ENCODE measurements at regions not wholly inside any gene's neighbourhood (a gene's known extent, or its start where the extent isn't known, plus 50 kb on each side); places are given as distances from the start of the nearest gene placed in this dataset.

GRCh38 chr7:156180451-156181229 is 368.4 kb upstream of the SHH start:
- DNase-seq (ENCODE audit: low spot score), result no peak

DNA sequence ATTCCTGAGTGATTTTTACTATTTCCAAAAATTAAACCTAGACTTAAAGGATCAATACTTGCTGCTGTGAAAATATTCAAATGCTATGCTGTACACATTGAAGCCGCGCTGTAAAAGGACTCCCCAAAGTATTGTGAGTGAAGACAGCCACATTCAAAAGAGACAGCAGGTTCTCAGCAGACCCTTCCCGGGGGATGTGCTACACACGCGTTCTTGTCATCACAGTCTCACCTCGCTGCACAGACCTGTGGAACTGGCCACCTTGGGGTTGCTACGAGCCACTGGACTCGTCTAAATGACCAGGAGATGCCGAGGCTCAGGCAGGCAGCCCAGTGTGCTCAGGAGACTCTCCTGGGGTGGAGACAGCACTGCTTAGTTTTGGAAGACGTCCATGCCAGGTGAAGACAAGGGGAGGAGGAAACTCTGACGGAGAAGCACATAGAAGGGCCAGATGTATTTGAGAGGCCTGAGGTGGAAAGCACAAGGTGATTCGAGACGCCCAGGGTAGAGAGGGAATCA is 367.7 kb upstream of the SHH start:
- DNase-seq (ENCODE audit: low spot score), result no peak

GRCh38 chr7:156178857-156179256 is 366.6 kb upstream of the SHH start:
- DNase-seq (ENCODE audit: low spot score), result no peak

GRCh38 chr7:156178214-156178613 is 366.0 kb upstream of the SHH start:
- no peak for DNase-seq (ENCODE audit: low spot score)

DNA sequence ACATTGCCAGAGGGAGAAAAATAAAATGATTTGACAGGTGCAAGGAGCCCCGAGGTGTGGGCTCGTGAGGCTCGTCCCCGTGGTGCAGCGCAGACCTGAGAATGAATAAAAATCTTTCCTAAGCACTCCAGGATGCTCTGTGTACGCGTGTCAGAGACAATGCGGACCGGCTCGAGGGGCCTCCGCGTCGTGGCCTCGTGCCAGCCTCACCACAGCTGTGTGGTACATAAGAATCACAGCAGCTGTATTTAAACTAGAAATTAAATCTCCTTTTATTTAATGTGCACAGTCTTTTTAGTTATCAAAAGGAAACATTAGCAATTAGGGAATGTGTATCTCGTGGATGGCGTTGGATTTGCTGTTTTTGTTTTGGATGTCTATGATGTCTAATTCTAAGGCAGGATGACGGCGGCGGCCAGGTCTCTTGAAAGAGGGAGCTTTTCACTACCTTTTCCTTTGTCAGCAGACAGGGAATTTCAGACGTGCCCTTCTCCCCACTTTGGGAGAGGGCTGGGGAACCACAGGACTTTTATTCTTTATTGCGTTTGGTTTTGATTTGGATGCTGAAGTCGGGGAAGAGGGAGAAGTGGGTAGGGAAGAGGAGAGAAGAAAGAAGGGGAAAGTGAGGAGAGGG is 365.3 kb upstream of the SHH start:
- no peak for DNase-seq (ENCODE audit: low spot score)

- DNase-seq (ENCODE audit: low spot score), result no peak
Observed at GRCh38 chr7:156176039-156176438, 363.8 kb upstream of the SHH start.

DNA sequence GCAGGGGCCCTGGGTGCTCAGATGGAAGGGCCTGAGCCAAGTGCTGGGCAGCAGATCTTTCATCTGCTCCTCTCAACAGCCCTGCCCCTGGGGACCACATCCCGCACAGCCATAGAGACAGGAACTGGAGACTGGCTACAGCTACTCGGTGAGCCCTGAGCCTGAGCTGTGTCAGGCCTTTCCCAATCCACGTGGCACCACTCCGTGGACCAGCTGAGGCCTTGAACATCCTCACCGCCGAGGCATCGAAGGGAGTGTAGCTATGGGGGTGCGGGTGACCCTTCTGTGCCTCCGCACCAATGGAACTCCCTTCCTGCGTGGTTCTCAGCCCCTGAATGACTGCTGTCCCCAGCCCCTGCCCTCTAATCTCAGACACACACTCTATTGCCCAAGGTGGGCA is 362.7 kb upstream of the SHH start:
- no peak for DNase-seq (ENCODE audit: low spot score)

- DNase-seq (ENCODE audit: low spot score), result no peak
Observed at GRCh38 chr7:156174428-156174827, 362.2 kb upstream of the SHH start.

- no peak for DNase-seq (ENCODE audit: low spot score)
Observed at GRCh38 chr7:156173748-156174353, 361.6 kb upstream of the SHH start.

GRCh38 chr7:156173346-156173745 is 361.1 kb upstream of the SHH start:
- no peak for DNase-seq (ENCODE audit: low spot score)

- DNase-seq (ENCODE audit: low spot score), result no peak
Observed at GRCh38 chr7:156172638-156173037, 360.4 kb upstream of the SHH start.

GRCh38 chr7:156169474-156170370 is 357.5 kb upstream of the SHH start:
- DNase-seq (ENCODE audit: low spot score), result no peak

- no peak for DNase-seq (ENCODE audit: low spot score)
Observed at GRCh38 chr7:156168434-156168833, 356.2 kb upstream of the SHH start.

DNA sequence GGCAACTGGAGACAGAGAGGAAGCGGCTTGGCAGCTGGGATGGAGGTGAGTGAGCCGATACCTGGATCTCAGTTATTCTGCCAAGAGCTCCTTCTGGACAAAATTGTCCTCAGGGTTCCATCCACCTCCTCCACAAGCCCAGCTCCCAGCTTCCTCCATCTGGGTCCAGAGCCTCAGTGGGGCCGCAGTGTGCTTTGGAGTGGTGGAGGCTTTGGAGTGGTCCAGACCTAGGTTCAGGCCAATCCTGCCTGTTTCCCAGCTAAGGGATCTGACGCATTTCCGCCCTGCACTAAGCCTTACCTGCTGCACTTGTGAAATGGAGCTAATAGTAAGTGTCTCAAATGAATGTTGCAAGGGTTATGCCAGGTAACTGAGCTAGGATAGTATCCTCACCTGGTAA is 355.7 kb upstream of the SHH start:
- DNase-seq (ENCODE audit: low spot score), result no peak

GRCh38 chr7:156167417-156167807 is 355.1 kb upstream of the SHH start:
- no peak for DNase-seq (ENCODE audit: low spot score)

GRCh38 chr7:156166692-156167416 is 354.6 kb upstream of the SHH start:
- DNase-seq (ENCODE audit: low spot score), result no peak

- DNase-seq (ENCODE audit: low spot score), result no peak
Observed at GRCh38 chr7:156163747-156164146, 351.5 kb upstream of the SHH start.

DNA sequence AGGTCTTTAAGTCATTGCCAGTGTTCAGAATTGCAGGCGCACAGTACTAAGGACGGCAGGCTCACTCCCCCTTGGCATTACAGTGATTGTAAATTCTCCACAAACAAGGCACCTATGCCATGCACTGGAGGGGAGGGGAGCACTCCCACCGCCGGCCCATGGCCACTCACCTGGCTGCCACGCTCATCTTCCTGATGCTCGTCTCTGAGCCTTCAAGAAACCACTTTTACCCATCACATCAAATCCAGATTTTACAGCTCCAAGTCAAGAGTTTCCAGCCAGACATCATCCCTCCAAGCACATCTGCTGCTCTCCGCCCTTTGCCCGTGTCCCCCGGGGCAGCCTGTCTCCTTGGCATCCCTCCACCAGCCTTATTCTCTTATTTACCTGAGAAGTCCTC is 350.2 kb upstream of the SHH start:
- DNase-seq (ENCODE audit: low spot score), result no peak

DNA sequence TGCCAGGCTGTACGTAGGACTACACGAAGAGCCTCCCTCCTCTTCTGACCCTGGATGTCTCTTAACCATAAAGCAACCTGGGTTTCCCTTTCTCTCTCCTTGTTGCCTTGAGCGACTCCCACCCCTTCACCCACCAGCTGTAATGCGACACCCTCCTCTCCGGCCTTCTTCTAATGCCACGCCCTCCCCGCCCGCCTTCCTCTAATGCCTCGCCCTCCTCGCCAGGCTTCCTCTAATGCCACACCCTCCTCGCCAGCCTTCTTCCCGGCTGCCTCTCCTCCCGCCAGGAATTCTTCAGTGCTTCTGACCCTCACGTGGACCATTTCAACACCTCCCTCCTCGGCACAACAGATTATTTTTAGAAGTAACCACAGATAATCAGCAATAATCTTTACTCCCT is 348.5 kb upstream of the SHH start:
- no peak for DNase-seq (ENCODE audit: low spot score)

DNA sequence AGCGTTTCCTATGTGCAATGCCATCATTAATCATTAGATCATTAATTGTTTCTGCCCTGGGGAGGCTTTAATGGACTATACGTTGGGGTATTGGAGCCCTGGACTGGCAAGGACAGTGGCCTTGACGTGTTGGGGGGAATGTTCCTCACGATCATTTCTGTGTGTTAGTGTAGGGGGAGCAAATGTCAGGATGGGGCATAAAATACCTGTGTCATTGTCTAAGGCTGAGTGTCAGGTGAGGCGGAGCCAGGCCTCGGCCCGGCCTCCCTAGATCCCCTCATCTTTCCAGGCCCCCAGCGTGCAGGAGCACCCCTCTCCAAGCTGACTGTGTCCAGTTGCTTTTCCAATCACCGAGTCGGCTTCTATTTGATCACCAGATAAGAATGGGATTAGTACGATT is 346.4 kb upstream of the SHH start:
- no peak for DNase-seq (ENCODE audit: low spot score)

GRCh38 chr7:156158213-156158612 is 345.9 kb upstream of the SHH start:
- DNase-seq (ENCODE audit: low spot score), result no peak

Measured in NAMALWA (cell line).